ENCODE measurements at regions not wholly inside any gene's neighbourhood (a gene's known extent, or its start where the extent isn't known, plus 50 kb on each side); places are given as distances from the start of the nearest gene placed in this dataset.

GRCh38 chr15:30794388-30794787 is 109.3 kb upstream of the FAN1 start:
- TF ChIP-seq CTCF (IDR thresholded peaks at IDR 0.05) = no peak
- no peak for TF ChIP-seq POLR2A (IDR thresholded peaks at IDR 0.05)

Data from lower leg skin (tissue), 3 donors.